Lung (tissue), 11 donors: ENCODE measurements at regions not wholly inside any gene's neighbourhood (a gene's known extent, or its start where the extent isn't known, plus 50 kb on each side); places are given as distances from the start of the nearest gene placed in this dataset.

Source experiments
- ATAC-seq: fragments of 200-7000 bp; cut with Tn5 transposase; one replicate; pipeline ENCODE4 v1.9.1; 2020; ENCODE audit warnings: moderate number of reproducible peaks; ENCODE audit not compliant: insufficient read depth, low FRiP score
- DNase-seq, 3 donors: peaks; one replicate each; pipeline ENCODE4 v3.0.0-alpha.2; 2013 to 2017
- H3K27ac ChIP-seq, 2 donors: one replicate each; pipeline ENCODE4 v1.5.1; 2013; ENCODE audit warnings: mild to moderate bottlenecking in 2 of 2, moderate library complexity in 2 of 2, control low read depth in 1 of 2, inconsistent platforms in 1 of 2, low read depth in 1 of 2, low read length in 1 of 2
- H3K27me3 ChIP-seq, 3 donors: one replicate each; pipeline ENCODE4 v1.5.1; 2013; ENCODE audit warnings: low read length in 2 of 3; ENCODE audit not compliant: control insufficient read depth in 3 of 3, insufficient read depth in 3 of 3
- H3K36me3 ChIP-seq, 4 donors: one replicate each; pipeline ENCODE4 v1.5.1; 2013; ENCODE audit warnings: low read length in 4 of 4, mild to moderate bottlenecking in 1 of 4, moderate library complexity in 1 of 4; ENCODE audit not compliant: control insufficient read depth in 4 of 4, insufficient read depth in 4 of 4
- H3K4me1 ChIP-seq, 5 donors: one replicate each; pipeline ENCODE4 v1.5.1; 2013; ENCODE audit warnings: low read length in 5 of 5, mild to moderate bottlenecking in 2 of 5, moderate library complexity in 1 of 5; ENCODE audit not compliant: control insufficient read depth in 5 of 5, insufficient read depth in 5 of 5
- H3K4me3 ChIP-seq: one replicate; pipeline ENCODE4 v1.5.1; 2013; ENCODE audit warnings: mild to moderate bottlenecking, control low read depth, moderate library complexity
- H3K9ac ChIP-seq, 2 donors: one replicate each; pipeline ENCODE4 v1.5.1; 2013; ENCODE audit warnings: low read length in 2 of 2, control low read depth in 1 of 2; ENCODE audit not compliant: insufficient read depth in 1 of 2
- H3K9me3 ChIP-seq, 4 donors: one replicate each; pipeline ENCODE4 v1.5.1; 2013; ENCODE audit warnings: low read length in 3 of 4, mild to moderate bottlenecking in 1 of 4, moderate library complexity in 1 of 4; ENCODE audit not compliant: control insufficient read depth in 4 of 4, insufficient read depth in 3 of 4
- CTCF ChIP-seq: IDR thresholded peaks from 2 replicates; pipeline ENCODE4 v1.5.1; 2012; ENCODE audit warnings: mild to moderate bottlenecking; ENCODE audit errors: control extremely low read depth, extremely low read depth
- WGBS, 2 donors: extraction: QIAGEN DNeasy Blood & Tissue Kit; methylation state at CpG; one replicate each; pipeline ENCODE4 v1.1.7; 2013; 5-methylcytosine and 5-hydroxymethylcytosine counted together
- donor health status: control.
- donor health status: control.
- donor health status: Bipolar disorder and iron deficiency.
- donor health status: healthy.
- donor health status: DM: yes; HTN: yes; CAD: no.

- 85 to 90% methylated on average over 6 of the region's 6 CpGs for WGBS, 2 donors
- Histone ChIP-seq H3K9me3 (no peaks in the 10 kb centered on the region), H3K4me3 (no peak overlapping the region), H3K27me3 (no peaks in the 10 kb centered on the region), H3K9ac (no peak overlapping the region), H3K4me1 (no peaks in the 10 kb centered on the region), H3K27ac (no peak overlapping the region), H3K36me3 (no peaks in the 10 kb centered on the region)
- DNase-seq (peak in 2 of 3 donors; percentile 11 to 25), ATAC-seq (no peak)
- no peak for TF ChIP-seq CTCF
These were observed 1227.1 kb upstream of the CELF4 start for GRCh38 chr18:38792731-38793130.

GRCh38 chr18:38790786-38791185 is 1225.2 kb upstream of the CELF4 start:
- 83 to 88% methylated on average over 1 of the region's 1 CpG for WGBS, 2 donors
- no peak for DNase-seq
- no peak for TF ChIP-seq CTCF

GRCh38 chr18:38790303-38790702 is 1224.7 kb upstream of the CELF4 start:
- H3K36me3 ChIP-seq, result no peaks in the 10 kb centered on the region
- 76 to 82% methylated on average over 1 of the region's 1 CpG for WGBS, 2 donors
- H3K27me3 ChIP-seq, result no peaks in the 10 kb centered on the region
- H3K4me3 ChIP-seq, result no peak overlapping the region
- DNase-seq (no peak), ATAC-seq (no peak)
- no peaks in the 10 kb centered on the region for H3K4me1 ChIP-seq
- TF ChIP-seq CTCF, result no peak
- H3K27ac ChIP-seq, result no peak overlapping the region
- no peak overlapping the region for H3K9ac ChIP-seq
- H3K9me3 ChIP-seq, result no peaks in the 10 kb centered on the region

More at GRCh38 chr18:38790786-38791185, 1225.2 kb upstream of the CELF4 start:
- no peak overlapping the region for H3K9ac ChIP-seq
- no peak for ATAC-seq
- H3K27me3 ChIP-seq, result no peaks in the 10 kb centered on the region
- H3K36me3 ChIP-seq, result no peaks in the 10 kb centered on the region
- H3K4me1 ChIP-seq, result no peaks in the 10 kb centered on the region
- no peaks in the 10 kb centered on the region for H3K9me3 ChIP-seq
- H3K4me3 ChIP-seq, result no peak overlapping the region
- H3K27ac ChIP-seq, result no peak overlapping the region

GRCh38 chr18:38789141-38789540 is 1223.5 kb upstream of the CELF4 start:
- Histone ChIP-seq H3K36me3 (no peaks in the 10 kb centered on the region), H3K9ac (no peak overlapping the region), H3K4me3 (no peak overlapping the region), H3K4me1 (no peaks in the 10 kb centered on the region), H3K27ac (no peak overlapping the region), H3K9me3 (no peaks in the 10 kb centered on the region), H3K27me3 (no peaks in the 10 kb centered on the region)
- ATAC-seq, result no peak
- TF ChIP-seq CTCF, result no peak
- peak in 2 of 3 donors; percentile 21 to 32 for DNase-seq
- 17 to 25% methylated on average over 1 of the region's 1 CpG for WGBS, 2 donors
